HPDE6-E6E7 (cell line): ENCODE measurements at regions not wholly inside any gene's neighbourhood (a gene's known extent, or its start where the extent isn't known, plus 50 kb on each side); places are given as distances from the start of the nearest gene placed in this dataset.

ENCODE experiments used
- DNase-seq: peaks from one replicate; pipeline ENCODE4 v3.0.0; 2011; ENCODE audit warnings: missing footprints; ENCODE audit errors: extremely low spot score

DNA sequence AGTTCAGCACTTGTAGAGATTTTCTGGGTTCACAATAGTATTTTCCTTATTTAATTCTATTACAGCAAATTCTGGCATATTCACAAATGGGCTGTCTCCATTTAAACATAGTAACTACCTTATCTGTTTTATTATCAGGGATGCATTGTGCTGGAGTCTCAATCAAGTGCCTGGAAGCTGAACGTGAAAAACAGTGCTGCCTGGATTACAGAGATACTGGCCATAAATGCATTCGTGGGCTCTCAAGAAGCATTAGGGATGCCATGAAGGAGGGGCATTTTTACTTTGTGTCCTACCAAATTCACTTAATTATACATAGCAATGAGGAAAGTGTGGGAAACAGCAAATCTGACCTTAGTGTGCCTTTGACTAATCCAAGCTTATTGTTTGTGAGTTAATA, 184.6 kb downstream of the ABCC12 start:
- DNase-seq = no peak

GRCh38 chr16:47970291-47970931, 185.4 kb downstream of the ABCC12 start:
- DNase-seq = peak; percentile 42

GRCh38 chr16:47967374-47967773, 188.4 kb downstream of the ABCC12 start:
- DNase-seq = no peak

GRCh38 chr16:47966325-47966724, 189.5 kb downstream of the ABCC12 start:
- DNase-seq = peak; percentile 59

- DNase-seq = no peak
Measured at GRCh38 chr16:47965439-47965838, 190.4 kb downstream of the ABCC12 start.

DNA sequence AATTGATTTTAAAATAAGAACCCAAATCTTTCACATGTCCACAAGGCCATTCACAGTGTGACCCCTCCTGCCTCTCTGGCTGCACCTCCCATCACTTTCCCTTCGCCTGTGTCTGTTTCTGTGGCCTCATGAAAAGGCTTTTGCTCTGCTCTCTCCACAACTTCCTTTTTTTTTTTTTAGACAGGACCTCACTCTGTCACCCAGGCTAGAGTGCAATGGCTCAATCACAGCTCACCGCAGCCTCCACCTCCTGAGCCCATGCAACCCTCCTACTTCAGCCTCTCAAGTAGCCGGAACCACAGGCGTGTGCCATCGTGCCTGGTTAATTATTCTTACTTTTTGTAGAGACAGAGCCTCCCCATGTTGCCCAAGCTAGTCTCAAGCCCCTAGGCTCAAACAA, 197.1 kb downstream of the ABCC12 start:
- no peak for DNase-seq

GRCh38 chr16:47956916-47957315, 198.9 kb downstream of the ABCC12 start:
- DNase-seq = no peak

GRCh38 chr16:47949714-47950113, 206.1 kb downstream of the ABCC12 start:
- DNase-seq = no peak

GRCh38 chr16:47949276-47949675, 206.5 kb downstream of the ABCC12 start:
- DNase-seq = no peak

DNA sequence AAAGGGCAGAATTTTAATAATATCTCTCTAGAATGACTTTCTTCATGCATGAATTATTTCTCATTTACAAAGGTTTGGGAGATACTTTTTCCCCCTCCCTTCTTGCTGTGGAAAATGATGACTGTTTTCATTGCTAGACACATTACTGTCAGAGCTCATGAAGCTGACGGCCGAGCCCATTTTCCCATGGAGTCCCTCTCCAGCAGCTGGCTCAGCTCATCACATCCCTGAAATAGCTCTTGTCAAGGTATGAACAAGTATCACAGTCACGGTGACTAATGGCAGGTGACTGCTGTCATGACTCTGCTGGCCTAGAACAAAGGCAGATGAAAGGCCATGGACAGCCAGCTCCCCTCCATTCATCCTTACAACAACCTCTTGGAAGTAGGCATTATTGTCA, 208.1 kb downstream of the ABCC12 start:
- DNase-seq = no peak

DNA sequence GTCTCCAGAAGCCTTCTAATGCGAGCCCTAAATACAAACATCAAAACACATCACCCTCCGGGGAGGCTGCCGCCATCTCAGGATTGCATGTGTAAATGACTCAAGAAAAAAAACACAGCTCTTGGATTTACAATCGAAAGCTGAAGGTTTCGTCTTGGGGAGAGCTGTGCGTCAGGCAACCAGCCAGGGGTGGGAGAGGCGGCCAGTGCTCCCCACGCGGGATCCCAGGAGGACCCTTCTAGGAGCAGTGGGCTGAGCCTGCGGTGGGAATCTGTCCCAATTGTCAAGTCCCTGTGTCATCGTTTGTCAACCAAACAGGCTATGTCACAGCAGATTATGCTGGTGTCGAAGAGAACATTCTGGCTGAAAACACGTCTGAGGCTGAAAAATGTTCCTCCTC, 209.7 kb downstream of the ABCC12 start:
- DNase-seq = no peak

DNA sequence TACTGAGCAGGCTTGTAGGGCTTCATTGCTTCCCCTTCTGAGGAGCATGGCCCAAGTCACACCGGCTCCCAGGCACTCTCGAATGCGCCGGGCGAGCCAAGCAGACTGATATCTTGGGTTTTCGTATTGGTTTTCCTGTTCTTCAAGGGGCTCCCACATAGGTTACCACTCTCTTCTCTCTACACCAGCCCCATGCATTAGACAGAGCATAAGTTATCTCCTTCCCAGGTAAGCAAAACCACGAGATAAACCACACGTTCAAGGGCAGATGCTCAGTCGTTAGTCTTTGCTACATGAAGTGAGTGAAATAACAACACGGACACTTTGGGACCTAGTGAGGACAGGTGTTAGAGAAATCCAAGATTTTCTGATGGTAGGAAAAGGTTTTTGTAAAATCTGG, 211.2 kb downstream of the ABCC12 start:
- no peak for DNase-seq

DNA sequence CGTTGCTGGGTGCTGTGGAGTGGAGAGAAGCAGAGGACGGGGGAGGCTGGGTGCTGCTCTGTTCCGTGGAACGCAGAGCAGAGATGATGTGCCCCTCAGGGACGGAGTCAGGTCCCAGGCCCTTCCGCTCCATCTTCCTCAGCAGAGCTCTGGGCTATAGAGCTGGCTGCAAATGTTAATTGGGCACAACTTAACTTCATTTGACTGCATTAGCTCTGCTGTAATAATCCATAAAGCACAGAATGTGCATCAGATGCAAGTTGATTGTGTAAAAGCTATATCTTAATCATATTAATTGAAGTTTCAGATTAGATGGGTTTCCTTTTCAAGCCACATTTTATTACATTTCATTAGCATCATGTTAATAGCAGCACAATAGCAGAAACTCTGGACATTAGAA, 212.6 kb downstream of the ABCC12 start:
- DNase-seq = no peak

DNA sequence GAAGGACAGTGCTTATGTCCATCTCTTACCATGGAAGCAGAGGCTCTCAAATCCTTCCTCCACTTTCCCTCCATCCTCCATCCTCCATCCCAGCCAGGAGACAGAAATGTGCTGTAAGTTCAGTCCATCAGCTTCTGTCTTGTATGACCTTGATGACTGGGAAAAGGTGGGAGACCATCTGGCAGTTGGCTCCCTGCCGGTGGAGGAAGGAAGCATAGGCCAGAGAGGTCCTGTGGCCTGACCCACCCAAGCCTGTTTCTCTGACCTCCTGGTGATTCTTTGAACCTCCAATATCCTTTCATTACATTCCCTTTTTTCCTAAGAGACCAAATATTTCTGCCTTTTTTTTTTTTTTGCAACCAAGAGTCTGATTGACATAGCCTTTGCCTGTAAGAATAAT, 215.3 kb downstream of the ABCC12 start:
- DNase-seq = no peak

GRCh38 chr16:47939680-47940079, 216.1 kb downstream of the ABCC12 start:
- no peak for DNase-seq

- DNase-seq = no peak
Measured at GRCh38 chr16:47938272-47938671, 217.5 kb downstream of the ABCC12 start.

- DNase-seq = no peak
Measured at GRCh38 chr16:47928008-47928407, 227.8 kb downstream of the ABCC12 start.

DNA sequence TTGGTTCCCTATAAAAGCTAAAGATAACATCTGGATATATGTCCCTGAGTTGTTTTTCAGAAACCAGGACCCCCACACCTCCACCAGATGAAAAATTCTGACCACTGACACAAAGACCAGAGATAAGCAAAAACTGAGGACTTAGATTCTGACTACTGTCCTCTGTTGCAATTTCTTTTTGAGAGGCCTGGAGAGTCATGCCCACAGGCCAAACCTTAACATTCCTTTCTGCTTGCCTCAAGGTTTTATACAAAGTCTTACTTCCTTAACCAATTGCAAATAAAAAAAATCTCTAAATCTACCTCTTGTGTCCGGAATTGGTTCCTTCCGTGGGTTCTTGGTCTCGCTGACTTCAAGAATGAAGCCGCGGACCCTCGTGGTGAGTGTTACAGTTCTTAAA, 228.5 kb downstream of the ABCC12 start:
- DNase-seq = no peak

- DNase-seq = peak; percentile 52
Measured at GRCh38 chr16:47925811-47926460, 229.9 kb downstream of the ABCC12 start.

DNA sequence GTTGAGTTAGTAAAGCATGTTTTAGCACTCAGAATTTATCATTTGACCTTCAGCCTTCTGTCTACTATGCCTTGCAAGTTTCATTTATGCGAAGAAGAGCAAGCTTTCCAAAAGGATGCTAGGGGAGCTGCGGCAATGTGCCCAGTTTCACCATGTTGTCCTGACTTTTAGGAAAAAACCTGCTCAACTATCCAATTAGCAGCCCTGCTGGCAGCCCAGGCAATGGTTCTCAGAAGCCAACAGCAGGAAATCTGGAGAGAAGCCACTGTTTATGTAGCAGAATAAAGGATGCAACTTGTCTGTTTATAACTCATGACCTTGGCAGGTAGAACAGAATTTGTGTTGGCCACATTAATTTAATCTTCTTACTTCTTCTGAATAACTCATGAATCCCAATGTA, 230.8 kb downstream of the ABCC12 start:
- DNase-seq = no peak

GRCh38 chr16:47921535-47921934, 234.3 kb downstream of the ABCC12 start:
- DNase-seq = no peak

- no peak for DNase-seq
Measured at GRCh38 chr16:47920709-47921108, 235.1 kb downstream of the ABCC12 start.

DNA sequence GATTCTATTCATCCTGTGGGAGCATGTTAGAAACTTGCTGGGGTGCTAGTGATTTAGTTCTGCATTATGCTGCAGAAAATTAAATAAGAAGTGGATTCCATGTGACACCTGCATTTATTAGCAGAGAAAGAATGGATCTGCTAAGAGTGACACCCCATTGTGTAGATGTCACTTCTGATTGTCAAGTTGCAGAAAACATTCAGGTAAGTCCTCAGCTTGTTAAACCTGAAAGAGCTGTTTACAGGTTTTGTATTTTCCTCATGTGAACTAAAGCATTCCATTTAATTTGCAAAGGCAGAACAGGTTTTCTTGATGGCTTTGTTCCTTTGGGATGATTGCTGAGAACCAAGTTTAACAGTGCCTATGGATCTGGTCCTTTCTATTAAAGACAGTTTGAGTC, 238.7 kb downstream of the ABCC12 start:
- DNase-seq = no peak

DNA sequence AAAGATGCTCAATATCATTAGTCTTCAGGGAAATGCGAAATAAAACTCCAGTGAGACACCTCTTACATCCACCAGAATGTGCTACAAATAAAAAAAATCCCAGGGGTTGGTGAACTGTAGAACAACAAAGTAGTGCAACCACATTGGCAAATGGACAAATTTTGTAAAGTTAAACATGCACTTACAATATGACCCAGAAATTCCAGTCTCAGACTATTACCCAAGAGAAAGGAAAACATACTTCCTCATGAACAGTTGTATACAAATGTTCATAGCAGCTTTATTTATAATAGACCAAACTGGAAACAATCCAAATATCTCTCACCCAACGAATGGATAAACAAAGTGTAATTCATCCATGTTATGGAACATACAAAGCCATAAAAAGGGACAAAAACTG, 239.5 kb downstream of the ABCC12 start:
- no peak for DNase-seq
